ENCODE measurements at regions not wholly inside any gene's neighbourhood (a gene's known extent, or its start where the extent isn't known, plus 50 kb on each side); places are given as distances from the start of the nearest gene placed in this dataset.

DNA sequence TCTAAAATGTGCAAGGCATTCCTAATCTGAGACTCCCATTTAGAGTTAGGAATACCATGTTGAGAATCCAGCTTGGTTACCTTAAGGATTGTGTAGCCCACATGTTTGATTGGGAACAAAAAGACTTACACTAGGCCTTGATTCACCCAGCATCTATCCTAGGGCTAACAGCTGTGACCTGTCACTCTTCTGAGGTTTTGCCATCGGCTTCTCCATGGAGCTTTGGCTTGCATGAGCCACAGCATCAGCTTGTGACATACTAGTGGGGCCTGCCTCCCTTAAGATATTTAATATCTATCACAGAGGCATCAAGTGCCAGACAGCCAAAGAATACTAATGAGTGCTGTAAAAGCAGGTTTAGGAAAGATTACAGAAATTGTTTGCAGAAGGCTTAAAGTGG lies 241.3 kb upstream of the UBE2E3 start:
- DNase-seq (ENCODE audit: low read depth) = no peak

DNA sequence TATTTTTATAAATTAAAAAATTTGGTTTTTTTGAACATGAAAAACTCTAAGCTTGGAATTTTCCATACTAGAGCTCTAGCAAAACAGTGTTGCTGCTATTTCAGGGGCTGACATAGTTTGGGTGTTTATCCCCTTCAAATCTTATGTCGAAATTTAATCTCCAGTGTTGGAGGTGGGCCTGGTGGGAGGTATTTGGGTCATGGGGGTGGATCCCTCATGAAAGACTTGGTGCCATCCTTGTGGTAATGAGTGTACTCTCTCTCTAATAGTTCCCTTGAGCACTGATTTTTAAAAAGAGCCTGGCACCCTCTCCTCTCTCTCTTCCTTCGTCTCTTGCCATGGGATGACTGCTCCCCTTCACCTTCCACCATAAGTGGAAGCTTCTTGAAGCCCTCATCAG lies 244.6 kb upstream of the UBE2E3 start:
- no peak for DNase-seq (ENCODE audit: low read depth)

DNA sequence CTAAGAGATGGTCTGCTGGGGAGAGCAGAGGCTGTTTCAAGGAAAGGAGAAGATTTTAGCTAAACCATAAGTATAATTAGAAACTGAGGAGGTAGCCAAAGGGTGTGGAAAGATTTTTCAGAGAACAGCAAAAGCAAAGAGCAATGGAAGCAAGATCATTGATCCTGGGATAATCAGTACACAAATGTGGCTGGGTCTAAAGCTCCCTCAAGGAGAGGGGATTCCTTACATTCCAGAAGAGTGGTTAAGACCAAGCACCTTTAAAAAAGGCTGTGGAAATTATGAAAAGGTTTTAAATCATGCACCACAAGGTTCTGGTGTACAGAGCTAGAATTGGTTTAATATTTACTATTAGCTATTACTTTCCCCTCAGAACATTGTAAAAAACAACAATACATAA lies 246.0 kb upstream of the UBE2E3 start:
- no peak for DNase-seq (ENCODE audit: low read depth)

DNA sequence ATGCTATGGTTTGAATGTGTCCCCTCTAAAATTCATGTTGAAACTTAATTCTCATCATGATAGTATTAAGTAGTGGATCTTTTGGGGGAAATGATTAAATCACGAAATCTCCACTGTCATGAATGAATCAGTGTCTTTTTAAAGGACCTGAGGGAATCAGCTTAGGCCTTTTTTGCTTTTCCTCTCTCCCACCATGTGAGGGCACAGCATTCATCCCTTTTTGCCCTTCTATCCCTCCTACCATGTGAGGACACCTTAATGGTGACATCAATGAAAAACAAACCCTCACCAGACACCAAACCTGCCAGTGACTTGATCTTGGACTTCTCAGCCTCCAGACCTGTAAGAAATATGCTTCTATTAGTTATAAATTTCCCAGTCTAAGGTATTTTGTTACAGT lies 247.1 kb upstream of the UBE2E3 start:
- no peak for DNase-seq (ENCODE audit: low read depth)

DNA sequence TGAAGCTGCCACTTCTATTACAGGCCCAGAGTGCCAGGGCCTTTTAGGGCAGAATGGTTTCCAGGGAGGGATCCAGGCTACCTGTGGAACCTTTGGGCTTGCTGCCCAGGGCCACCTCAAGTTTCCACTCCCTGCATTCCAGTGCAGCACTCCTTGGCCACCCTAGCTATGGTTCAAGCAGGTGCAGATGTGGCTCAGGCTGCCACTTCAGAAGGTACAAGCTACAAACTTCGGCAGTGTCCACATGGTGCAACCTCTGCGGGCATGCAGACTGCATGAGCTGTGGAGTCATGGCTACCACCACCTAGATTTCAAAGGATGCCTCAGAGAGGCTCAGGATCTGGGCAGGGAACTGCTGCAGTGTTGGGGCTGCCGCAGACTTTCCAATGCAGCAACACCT lies 248.1 kb upstream of the UBE2E3 start:
- no peak for DNase-seq (ENCODE audit: low read depth)

DNA sequence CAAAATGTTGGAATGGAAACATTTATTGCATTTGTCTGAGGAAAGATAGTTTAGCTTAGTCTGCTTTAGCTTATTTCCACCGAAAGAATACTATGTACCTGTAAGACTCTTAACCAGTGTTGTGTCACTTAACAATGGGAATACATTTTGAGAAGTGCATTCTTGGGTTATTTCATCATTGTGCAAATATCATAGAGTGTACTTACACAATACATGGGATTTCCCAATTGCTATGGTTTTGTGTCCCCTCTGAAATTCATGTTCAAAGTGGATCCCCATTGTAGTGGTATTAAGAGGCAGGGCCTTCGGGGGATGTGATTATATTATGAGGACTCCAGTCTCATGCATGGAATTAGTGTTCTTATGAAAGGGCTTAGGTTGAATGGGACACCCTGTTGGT lies 249.4 kb upstream of the UBE2E3 start:
- DNase-seq (ENCODE audit: low read depth) = no peak

DNA sequence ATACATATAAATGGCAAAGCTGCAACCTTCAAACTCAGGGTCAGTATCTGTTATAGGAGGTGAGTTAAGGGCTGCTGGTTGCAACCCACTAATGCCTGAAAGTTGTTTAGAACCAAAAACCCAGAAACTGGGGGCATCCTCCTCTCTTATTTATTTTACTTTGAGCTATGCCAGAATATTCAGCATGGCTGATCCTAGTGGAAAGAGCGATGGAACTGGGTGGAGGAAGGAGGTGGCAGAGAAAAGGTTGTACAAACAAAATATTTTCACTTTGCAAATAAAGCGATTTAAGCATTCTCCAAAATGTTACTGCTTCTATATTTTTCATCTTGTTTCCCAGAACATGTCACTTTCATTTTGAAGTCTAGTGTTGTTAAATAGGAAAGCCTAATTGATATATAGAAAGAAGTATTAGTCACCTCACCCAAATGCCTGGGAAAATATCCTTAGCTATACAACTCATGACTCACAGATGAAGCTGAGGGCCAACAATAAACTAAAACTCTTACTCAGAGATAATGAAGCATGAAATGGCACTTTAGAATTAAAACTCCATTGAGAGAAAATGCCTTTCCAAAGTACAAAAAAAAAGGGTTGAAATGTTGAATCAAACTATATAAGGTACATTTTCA lies 251.4 kb upstream of the UBE2E3 start:
- peak; percentile 88 for DNase-seq (ENCODE audit: low read depth)

DNA sequence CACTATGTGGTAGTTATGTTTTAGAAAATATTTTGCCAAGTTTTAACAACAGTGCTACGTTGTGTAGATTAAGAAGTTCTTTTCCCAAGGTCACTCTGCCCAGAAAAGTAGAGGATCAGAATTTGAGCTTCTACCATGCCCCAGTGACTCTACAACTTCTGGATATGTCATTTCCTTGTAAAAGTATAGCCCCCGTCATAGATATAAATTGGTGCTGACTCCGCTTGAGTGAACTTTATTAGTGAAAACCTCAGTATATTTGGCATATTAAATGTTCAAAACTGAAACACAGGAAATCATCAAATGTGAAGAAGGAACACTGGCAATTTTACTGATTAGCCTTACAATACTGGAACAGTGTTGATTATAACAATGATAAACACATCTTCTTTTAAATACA lies 256.7 kb upstream of the UBE2E3 start:
- DNase-seq (ENCODE audit: low read depth) = no peak

DNA sequence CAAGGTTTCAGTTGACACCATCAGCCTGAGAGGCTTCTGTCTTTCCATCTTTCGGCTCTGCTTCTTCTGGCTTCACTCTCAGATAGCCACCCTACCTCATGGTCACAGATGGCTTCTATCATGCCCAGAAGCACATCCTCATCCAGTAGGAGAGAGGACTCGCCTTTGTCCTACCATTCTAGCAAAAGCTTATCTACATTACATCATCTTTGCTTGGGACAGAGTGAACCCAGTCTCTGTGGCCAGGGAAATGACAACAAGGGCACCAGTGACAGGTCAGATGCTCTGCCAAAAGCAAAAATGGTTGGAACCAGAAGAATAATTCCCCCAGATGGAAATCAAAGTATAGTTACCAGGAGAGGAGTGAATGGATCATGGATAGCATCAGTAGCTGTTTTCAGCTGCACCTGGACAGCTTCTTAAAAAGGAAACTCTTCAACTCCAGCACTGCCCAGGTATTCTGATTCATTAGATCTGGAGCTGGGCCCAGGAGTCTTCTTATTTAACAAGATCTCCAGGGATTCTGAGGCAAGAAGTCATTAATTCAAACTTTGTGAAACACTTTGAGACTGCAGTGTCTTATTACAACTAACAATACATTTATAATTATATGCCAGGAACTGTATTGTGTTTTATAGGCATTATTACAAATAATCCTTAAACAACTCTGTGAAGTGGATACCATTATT lies 257.7 kb upstream of the UBE2E3 start:
- peak; percentile 73 for DNase-seq (ENCODE audit: low read depth)

DNA sequence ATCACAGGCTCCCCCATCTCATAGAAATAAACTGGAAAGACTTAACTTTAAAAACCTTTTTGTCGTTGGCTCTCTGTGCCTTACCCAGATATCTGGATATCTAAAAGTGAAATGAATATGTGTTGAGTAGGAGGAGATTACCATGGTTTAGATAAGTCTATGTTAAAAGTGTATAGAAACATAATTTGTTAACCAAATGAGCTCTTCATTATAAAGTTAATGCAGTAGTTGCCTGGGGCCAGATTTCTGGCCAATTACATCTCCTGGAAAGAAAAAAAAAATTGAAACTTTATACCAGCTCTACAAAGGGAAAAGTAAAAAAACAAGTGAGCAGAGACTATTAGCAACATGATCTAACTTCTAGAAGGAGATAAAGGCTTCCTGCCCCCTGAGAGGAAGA lies 259.6 kb upstream of the UBE2E3 start:
- DNase-seq (ENCODE audit: low read depth) = no peak

DNA sequence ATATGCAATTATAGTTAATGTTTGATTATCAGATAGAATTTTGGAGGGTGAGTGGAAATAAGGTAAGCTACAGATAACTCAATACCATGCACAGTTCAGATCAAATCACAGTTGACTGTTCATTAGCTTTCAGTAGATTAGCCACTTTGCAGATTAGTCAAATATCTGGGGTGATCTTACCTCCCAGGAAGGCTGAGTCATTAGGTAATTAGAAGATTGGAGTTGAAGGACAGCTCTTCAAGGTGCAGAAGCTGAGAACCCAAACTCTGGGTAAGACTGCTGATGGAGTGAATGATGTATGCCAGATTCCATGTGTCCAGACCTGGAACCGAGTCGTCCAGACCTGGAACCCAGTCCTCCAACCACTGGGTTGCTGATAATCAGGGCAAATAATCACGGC lies 262.8 kb upstream of the UBE2E3 start:
- peak; percentile 45 for DNase-seq (ENCODE audit: low read depth)

DNA sequence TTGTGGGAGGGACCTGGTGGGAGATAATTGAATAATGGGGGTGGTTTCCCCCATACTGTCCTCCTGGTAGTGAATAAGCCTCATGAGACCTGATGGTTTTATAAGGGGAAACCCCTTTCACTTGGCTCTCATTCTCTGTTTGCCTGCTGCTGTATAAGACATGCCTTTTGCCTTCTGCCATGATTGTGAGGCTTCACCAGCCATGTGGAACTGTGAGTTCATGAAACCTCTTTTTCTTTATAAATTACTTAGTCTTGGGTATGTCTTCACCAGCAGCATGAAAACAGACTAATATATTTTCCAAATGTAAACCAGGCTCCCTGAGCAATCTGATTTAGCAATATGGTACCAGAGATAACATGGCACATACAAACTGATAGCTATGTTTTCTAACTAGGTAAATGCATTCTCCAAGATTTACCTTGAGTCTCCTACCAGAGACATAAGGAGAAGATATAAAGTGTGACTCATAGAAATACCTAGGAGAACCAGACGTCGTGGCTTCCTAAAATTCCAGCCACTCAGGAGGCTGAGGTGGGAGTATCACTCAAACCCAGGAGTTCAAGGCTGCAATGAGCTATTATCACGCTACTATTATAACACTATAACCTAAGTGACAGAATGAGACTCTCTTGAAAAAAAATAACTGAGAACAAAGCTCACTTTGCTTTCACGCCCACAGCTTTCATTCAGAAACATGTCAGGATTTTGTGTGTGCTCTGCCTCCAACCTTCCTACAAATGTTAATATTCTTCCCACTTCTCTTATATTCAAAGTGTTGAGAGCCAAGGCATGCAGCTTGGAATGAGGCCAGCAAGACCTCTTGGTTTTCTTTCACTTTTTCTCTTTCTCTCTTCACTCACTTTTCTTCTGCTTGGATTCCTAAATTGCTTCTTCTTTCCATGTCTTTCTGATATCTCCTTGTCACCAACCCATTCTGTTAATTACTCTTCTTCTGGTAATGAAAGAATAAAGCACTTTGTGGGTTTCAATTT lies 263.9 kb upstream of the UBE2E3 start:
- no peak for DNase-seq (ENCODE audit: low read depth)

DNA sequence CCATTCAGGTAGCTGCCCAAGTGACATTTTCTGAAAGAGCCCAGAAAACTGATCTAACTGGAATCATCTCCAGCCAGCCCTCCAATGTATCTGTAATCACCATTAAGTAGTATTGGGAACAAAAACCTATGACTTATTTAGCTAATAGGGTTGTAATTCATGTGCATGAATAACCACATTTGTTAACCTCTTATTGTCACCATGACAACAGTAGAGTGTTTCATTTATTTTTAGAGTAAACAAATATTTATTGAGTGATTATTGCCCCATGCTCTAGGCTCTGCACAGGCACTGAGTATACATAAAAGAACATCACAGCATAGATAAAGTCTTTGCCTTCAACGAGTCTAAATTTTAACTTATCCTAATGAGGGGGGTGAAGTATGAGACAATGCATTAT lies 265.4 kb upstream of the UBE2E3 start:
- peak; percentile 22 for DNase-seq (ENCODE audit: low read depth)

DNA sequence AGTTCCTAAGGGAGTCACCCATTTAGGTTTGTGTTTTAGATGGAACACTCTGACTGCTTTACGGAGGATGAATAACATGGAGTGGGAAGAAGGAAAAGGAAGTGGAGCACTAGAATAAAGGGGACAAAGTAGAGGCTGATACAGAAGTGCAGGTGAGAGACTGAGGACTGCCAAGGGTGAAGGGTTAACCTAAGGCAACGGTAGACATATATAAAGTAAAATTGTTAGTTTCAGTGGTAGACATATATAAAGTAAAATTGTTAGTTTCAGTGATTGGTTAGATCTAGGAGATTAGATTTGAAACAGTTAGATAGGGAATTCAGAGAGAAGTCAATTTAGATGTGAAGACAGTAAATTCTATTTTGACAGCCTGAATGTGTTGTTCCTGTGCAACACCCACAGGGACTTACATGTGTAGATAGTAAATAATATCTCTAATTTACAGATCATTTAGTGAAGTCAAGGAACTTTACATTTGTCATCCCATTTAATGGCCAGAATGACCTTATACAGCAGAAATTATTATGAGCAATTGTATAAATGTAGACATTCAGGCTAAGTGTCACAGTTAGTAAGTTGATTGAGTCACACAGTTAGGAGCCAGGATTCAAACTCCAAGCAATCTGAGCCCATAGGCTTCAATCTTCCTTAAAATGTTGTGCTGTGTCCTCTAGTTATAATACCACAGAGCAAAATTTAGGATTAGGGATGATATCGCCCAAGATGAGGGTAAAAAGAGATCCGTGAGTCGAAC lies 270.8 kb upstream of the UBE2E3 start:
- DNase-seq (ENCODE audit: low read depth) = no peak

DNA sequence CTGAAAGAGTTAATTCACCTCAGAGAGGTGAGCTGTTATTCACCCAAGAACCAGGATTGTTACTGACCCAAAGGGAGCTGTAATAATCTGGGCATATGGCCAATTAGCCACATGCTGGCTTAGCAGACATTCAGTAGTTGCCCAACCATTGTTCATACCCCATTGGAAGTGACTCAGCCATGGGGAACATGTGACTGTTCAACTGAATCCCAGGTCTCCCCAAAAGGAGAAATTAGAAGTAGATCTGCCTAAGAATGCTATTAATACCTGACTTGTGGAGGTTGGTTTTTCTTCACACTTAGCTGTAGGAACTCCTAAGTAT lies 272.6 kb upstream of the UBE2E3 start:
- DNase-seq (ENCODE audit: low read depth) = peak; percentile 95

DNA sequence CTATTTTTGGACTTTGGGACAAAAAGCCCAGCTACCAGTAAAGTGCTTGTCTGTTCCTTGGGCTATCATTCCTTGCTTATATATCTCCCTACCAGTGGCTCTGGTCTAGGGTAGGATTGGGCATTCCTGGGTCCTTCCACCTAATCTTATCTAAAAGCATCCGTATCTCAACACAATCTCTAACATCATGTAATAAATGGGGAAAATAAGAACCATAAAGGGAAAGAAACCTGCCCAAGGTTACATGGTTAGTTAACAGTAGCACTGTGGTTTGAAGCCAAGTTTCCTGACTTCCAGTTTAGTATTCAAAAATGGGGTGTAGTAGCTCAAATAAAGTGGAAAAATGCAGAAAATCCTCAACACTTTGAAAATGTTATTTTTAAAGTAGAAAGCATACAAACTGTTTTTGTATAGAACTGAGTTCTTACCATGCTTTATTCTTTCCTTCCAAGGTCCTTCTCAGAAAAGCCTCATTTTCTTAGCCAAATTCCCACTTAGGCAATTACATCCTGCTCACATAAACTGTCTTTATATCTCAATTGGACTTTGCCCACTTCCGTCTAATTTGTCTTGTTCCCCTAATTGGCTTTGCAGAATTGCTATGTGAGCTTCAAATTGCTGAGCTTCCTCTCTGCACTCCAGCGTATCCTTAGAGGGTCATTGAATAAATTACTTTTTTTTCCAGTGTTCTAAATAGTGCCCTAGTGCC lies 273.1 kb upstream of the UBE2E3 start:
- DNase-seq (ENCODE audit: low read depth) = no peak

DNA sequence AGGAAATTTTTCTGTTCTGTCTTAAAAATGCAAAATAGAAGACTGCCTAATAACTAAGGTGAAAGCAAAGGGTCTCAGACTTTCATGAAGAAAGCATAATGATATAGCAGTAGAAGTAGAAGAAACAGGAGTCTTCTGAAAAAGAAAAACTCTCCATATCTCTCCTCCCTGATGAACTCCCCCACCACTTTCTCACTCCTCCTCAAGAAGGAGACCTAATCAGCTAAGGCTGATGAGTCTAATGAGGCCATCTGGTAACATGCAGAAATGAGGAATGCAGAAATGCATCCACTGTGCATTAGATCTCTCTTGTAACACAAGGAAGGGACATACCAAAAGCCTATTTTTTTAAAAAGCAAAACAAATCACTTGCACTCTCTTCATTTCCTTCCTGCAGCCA lies 273.7 kb upstream of the UBE2E3 start:
- DNase-seq (ENCODE audit: low read depth) = no peak

DNA sequence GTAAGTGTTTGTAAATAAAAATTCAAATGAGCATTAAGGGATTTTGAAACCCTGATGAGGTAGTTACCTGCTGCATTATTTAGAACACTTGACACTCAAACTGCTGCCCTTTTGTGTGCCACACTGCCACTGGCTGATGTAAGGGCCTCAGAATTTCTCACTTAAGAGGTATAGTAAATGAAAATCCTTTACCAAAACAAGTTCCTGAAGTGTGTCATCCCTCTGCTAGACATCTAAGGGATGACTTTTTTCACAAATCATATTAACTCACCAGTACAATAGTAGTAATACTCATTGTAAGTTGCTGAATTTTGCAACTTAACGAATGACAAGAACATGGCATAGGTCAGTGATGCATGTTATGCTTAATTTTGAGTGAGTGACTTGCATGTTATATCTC lies 274.9 kb upstream of the UBE2E3 start:
- DNase-seq (ENCODE audit: low read depth) = no peak

DNA sequence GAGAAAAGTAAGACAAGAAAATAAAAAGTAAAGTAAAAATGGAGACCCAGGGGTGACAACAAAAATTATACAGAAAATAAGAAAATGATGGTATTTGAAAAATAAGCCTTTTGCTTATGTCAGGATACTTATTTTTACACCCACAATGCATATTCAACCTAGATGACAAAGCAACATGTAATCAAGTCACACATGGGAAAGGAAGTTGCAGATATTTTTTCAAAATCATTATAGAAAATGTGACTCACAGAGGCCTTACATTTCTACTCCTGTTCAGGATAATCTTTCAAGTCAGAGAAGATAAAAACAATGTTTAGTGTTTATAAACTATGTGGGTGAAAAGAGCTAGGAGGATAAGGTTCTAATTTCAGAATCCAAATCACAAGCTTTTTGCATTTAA lies 275.3 kb upstream of the UBE2E3 start:
- peak; percentile 24 for DNase-seq (ENCODE audit: low read depth)

DNA sequence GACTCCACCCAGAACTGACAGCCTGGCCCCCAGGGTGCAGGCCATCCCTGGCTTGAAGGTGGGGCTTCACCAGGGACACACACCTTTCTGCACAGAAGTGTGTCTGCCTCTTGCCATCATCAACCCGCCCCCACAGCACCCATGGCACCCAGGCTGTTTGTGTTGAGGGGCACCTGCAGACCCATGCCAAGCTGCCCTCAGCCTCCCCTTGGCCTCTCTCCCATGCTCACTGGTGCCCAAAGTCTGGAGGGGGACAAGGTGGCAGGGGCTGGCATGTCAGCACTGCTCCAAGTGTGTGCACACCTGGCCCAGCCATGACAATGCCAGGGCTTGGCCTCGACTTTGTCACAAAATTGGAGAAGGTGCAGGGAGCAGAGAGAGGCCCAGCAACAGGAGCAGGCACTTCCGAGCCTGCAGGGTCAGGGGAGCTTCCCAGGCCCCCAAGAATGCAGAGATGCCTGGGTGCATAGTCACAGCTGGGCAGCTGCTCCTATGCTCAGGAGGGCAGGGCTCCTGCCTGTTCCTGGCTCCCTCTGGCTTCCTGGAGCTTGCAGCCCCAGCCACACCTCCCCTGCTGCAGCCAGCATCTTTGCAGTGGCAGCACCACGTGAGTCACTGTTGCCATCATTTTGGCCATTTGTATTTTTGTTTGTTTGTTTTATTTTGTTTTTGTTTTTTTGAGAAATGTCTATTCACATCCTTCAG lies 280.6 kb upstream of the UBE2E3 start:
- peak; percentile 43 for DNase-seq (ENCODE audit: low read depth)

DNA sequence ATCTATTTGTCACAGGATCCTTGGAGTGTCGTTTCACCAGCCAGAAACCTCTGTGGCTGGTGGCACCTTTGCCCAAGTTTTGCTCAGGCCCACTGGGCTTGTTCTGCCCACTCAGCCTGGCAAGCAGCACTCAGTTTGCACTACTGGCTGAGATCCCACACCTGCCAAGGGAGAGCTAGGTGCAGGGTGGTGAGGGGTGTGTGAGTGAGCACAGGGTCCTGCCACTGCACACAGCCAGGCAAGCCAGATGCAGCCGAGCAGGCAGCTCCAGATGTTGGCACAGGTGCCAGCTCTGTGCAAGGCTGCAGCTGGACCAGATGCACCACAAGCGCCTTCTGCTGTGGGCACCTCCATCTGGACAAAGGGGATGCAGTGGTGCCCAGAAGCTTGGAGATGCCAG lies 281.7 kb upstream of the UBE2E3 start:
- no peak for DNase-seq (ENCODE audit: low read depth)

All from M059J (cell line).